GM12878 (cell line): ENCODE measurements at regions not wholly inside any gene's neighbourhood (a gene's known extent, or its start where the extent isn't known, plus 50 kb on each side); places are given as distances from the start of the nearest gene placed in this dataset.

Experiments
- ATAC-seq: fragments of 200-7000 bp; cut with Tn5 transposase; 3 replicates; pipeline ENCODE4 v1.9.1; 2020; ENCODE audit warnings: mild to moderate bottlenecking, moderate library complexity
- BruUV-seq: library from RNA; stranded (reverse); fragments of 400-500 nt; replicated peaks from 2 replicates; lab custom pipeline; 2021; lab: Mats Ljungman, UMichigan
- CTCF ChIA-PET: fragments of 300-600 bp; sonication (Branson Sonifier 250); formaldehyde crosslinking; extraction: SDS; loops from one replicate; lab custom pipeline; 2021; ENCODE audit warnings: inconsistent platforms; lab: Yijun Ruan, JAX
- POLR2A ChIA-PET: fragments of 350-600 bp; formaldehyde crosslinking; extraction: SDS; loops from one replicate; lab custom pipeline; 2021; ENCODE audit warnings: inconsistent platforms; lab: Charles Lee
- RAD21 ChIA-PET: fragments of 300-600 bp; sonication (Branson Sonifier 250); formaldehyde crosslinking; loops from one replicate; lab custom pipeline; 2023; ENCODE audit warnings: antibody characterized with exemption; ENCODE audit not compliant: unreplicated experiment; lab: Charles Lee
- SMC1A ChIA-PET: fragments of 300-600 bp; sonication (Branson Sonifier 250); formaldehyde crosslinking; loops from one replicate; lab custom pipeline; 2023; ENCODE audit not compliant: unreplicated experiment, uncharacterized antibody; lab: Charles Lee
- DNase-seq: peaks from one replicate; pipeline ENCODE4 v3.0.0-alpha.2; 2011; ENCODE audit warnings: low read depth, low spot score
- FAIRE-seq: peaks from 3 replicates; lab custom pipeline; 2011; peaks lifted over from hg19 to GRCh38; lab: Jason Lieb, UNC
- H2AFZ ChIP-seq: 2 replicates; pipeline ENCODE4 v1.6.0; 2011; ENCODE audit warnings: low read depth, low read length, control low read depth; ENCODE audit not compliant: control insufficient read depth
- H3K27ac ChIP-seq: 2 replicates; pipeline ENCODE4 v1.5.1; 2011; ENCODE audit warnings: control low read depth; ENCODE audit not compliant: control insufficient read depth, insufficient read depth
- H3K27me3 ChIP-seq, 2 experiments: replicated peaks in 1 of 2; 2 replicates each; pipeline versions ENCODE4 v1.6.0 to v1.6.1; 2011; ENCODE audit warnings: low read length in 1 of 2; ENCODE audit not compliant: control insufficient read depth in 2 of 2, insufficient read depth in 2 of 2
- H3K36me3 ChIP-seq, 2 experiments: 2 replicates each; pipeline ENCODE4 v1.5.1; 2011; ENCODE audit warnings: low read length in 1 of 2; ENCODE audit not compliant: control insufficient read depth in 2 of 2, insufficient read depth in 2 of 2
- H3K4me1 ChIP-seq: 2 replicates; pipeline ENCODE4 v1.6.1; 2011; ENCODE audit warnings: mild to moderate bottlenecking, low read length, moderate library complexity, mixed read lengths; ENCODE audit not compliant: control insufficient read depth, insufficient read depth
- H3K4me2 ChIP-seq: 2 replicates; pipeline ENCODE4 v1.6.0; 2011; ENCODE audit warnings: control low read depth; ENCODE audit not compliant: control insufficient read depth, insufficient read depth
- H3K4me3 ChIP-seq: fragments of 200-600 bp; sonication (generic); 2 replicates; pipeline ENCODE4 v1.5.1; 2016
- H3K79me2 ChIP-seq: 2 replicates; pipeline ENCODE4 v1.6.0; 2011; ENCODE audit warnings: low read length; ENCODE audit not compliant: control insufficient read depth, insufficient read depth
- H3K9ac ChIP-seq: 2 replicates; pipeline ENCODE4 v1.8.0; 2011; ENCODE audit warnings: low read length, control low read depth, mixed read lengths; ENCODE audit not compliant: control insufficient read depth, insufficient read depth
- H3K9me3 ChIP-seq: replicated peaks from 3 replicates; pipeline ENCODE4 v1.5.1; 2011; ENCODE audit warnings: mild to moderate bottlenecking, low read length; ENCODE audit not compliant: control insufficient read depth, insufficient read depth
- H4K20me1 ChIP-seq: 2 replicates; pipeline ENCODE4 v1.6.0; 2011; ENCODE audit not compliant: control insufficient read depth, insufficient read depth
- WGBS: methylation state at CpG from one replicate; pipeline ENCODE4 v1.1.6; 2016; ENCODE audit warnings: low lambda C conversion rate; ENCODE audit not compliant: insufficient replicate concordance, insufficient coverage; ENCODE audit errors: missing lambda C conversion rate; 5-methylcytosine and 5-hydroxymethylcytosine counted together
- in situ Hi-C: fragments of 300-500 bp; cut with MboI; formaldehyde crosslinking; loops from 9 replicates; pipeline ENCODE4 v1.14.3; 2018; ENCODE audit warnings: mixed read lengths
- intact Hi-C: fragments of 100-400 bp; cut with micrococcal nuclease; formaldehyde crosslinking; loops from one replicate; pipeline ENCODE4 v1.14.2; 2022; ENCODE audit not compliant: unreplicated experiment
- TF ChIP-seq, protein P1 (sequence below): fragments of 450-650 bp; IDR thresholded peaks from 2 replicates; pipeline ENCODE4 v1.6.1; 2017; ENCODE audit warnings: borderline replicate concordance

DNA sequence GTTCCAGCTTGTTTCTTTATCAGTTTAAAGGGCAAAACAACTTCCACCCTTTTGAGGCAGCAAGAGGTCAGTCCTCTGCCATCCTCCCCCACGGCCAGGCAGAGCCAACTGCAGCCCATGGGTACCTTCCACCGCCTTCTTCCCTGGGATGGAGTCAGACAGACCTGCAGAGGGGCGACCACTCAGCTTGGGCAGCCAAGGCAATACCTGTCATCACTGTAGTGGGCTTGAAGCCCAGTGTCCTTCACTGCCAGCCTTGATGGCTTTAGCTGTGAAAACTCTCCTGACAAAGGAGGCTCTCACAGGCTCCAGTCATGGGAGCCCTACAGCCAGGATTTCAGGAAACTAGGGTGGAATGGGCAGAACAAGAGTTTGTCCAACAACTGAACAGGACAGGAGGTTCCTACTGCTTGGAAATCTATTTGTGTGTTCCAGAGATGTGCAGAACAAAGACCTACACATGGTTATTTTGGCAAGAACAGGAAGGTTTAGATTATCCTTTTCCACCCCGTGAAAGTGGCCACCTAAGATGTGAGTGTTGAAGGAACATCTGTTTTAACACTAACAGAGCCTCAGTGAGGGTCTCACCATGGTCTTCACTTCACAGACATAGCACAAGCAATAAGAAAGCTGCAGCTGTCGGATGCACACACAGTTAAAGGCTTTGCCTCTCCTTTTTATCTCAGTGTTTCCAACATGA lies 93.9 kb upstream of the RMDN2 start:
- WGBS = 76% methylated on average over 5 of the region's 5 CpGs
- Histone ChIP-seq H3K36me3 (no peaks in the 10 kb centered on the region), H3K9ac (no peak overlapping the region), H2AFZ (no peak overlapping the region), H3K27me3 (no peaks in the 10 kb centered on the region), H3K4me1 (peaks cover 4% of the 10 kb centered on the region), H3K4me2 (no peak overlapping the region), H4K20me1 (no peaks in the 10 kb centered on the region), H3K79me2 (no peaks in the 10 kb centered on the region), H3K27ac (no peak overlapping the region), H3K4me3 (no peak overlapping the region), H3K9me3 (no peaks in the 10 kb centered on the region)
- ATAC-seq = no peak
- RAD21 ChIA-PET = interaction anchor here (1.3 to 12.6 kb wide), 19 partner anchors 21 to 435 kb away, joined by 3 to 291 read pairs (median 8); no protein-coding TSS in a partner anchor
- no TSS peak for BruUV-seq
- CTCF ChIA-PET = interaction anchor here (0.6 to 19.7 kb wide), 23 partner anchors 12 to 793 kb away, joined by 3 to 330 read pairs (median 6); no protein-coding TSS in a partner anchor
- in situ Hi-C loops (loop anchor here (5.0 kb wide), 1 partner anchor 419 kb away; no protein-coding TSS in a partner anchor), intact Hi-C loops (loop anchor here (5.0 to 10.0 kb wide), 5 partner anchors 179 to 666 kb away; no protein-coding TSS in a partner anchor)
- POLR2A ChIA-PET = no interaction called here
- TF ChIP-seq, protein P1, sequence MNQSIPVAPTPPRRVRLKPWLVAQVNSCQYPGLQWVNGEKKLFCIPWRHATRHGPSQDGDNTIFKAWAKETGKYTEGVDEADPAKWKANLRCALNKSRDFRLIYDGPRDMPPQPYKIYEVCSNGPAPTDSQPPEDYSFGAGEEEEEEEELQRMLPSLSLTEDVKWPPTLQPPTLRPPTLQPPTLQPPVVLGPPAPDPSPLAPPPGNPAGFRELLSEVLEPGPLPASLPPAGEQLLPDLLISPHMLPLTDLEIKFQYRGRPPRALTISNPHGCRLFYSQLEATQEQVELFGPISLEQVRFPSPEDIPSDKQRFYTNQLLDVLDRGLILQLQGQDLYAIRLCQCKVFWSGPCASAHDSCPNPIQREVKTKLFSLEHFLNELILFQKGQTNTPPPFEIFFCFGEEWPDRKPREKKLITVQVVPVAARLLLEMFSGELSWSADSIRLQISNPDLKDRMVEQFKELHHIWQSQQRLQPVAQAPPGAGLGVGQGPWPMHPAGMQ = no peak
- FAIRE-seq = no peak
- SMC1A ChIA-PET = interaction anchor here (0.5 to 14.3 kb wide), 28 partner anchors 9 to 454 kb away, joined by 3 to 351 read pairs (median 6); no protein-coding TSS in a partner anchor
- DNase-seq = no peak
